ENCODE measurements at regions not wholly inside any gene's neighbourhood (a gene's known extent, or its start where the extent isn't known, plus 50 kb on each side); places are given as distances from the start of the nearest gene placed in this dataset.

DNA sequence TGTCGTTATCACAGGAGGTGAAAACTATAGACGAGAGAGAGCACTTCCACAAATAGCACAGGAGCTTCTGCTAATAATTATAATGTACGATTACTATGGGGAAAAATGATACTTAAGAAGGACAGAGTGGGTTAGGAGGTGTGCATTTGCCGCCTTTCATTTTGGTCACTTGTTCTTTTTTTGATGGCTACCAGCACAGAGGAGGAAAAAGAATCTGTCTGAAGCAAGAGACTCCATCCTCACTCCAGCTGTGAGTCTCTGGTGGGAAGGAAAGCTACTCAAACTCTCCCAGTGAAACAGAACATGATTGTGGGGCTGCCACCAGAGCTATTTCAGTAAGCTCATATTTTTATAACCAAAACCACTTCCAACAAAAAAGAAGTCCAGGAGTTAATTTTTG, 270.4 kb upstream of the TMEM161B start:
- H3K79me2 ChIP-seq (ENCODE audit: insufficient read depth, low read length), result no peaks in the 10 kb centered on the region
- TF ChIP-seq, protein P1, sequence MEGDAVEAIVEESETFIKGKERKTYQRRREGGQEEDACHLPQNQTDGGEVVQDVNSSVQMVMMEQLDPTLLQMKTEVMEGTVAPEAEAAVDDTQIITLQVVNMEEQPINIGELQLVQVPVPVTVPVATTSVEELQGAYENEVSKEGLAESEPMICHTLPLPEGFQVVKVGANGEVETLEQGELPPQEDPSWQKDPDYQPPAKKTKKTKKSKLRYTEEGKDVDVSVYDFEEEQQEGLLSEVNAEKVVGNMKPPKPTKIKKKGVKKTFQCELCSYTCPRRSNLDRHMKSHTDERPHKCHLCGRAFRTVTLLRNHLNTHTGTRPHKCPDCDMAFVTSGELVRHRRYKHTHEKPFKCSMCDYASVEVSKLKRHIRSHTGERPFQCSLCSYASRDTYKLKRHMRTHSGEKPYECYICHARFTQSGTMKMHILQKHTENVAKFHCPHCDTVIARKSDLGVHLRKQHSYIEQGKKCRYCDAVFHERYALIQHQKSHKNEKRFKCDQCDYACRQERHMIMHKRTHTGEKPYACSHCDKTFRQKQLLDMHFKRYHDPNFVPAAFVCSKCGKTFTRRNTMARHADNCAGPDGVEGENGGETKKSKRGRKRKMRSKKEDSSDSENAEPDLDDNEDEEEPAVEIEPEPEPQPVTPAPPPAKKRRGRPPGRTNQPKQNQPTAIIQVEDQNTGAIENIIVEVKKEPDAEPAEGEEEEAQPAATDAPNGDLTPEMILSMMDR (IDR thresholded peaks at IDR 0.05; ENCODE audit: low read length), result no peak
- no peak for TF ChIP-seq EZH2 (IDR thresholded peaks at IDR 0.05; ENCODE audit: borderline replicate concordance, low read length)
- no peaks in the 10 kb centered on the region for H3K9me3 ChIP-seq (ENCODE audit: low read length)
- H3K36me3 ChIP-seq (ENCODE audit: insufficient read depth, low read length), result no peaks in the 10 kb centered on the region
- no peaks in the 10 kb centered on the region for H3K9me2 ChIP-seq (ENCODE audit: low read depth, low read length)
- H3F3A ChIP-seq (ENCODE audit: insufficient read depth, low read length), result no peaks in the 10 kb centered on the region
- no peak overlapping the region for H3K9ac ChIP-seq (ENCODE audit: low read length)
- H2AFZ ChIP-seq (ENCODE audit: low read length), result no peak overlapping the region
- no peak overlapping the region for H3K4me2 ChIP-seq (ENCODE audit: low read length)
- H3K4me3 ChIP-seq (ENCODE audit: low read depth, low read length, poor library complexity, severe bottlenecking), result no peak overlapping the region
- no peaks in the 10 kb centered on the region for H4K20me1 ChIP-seq (ENCODE audit: insufficient read depth, low read length)
- H3K27ac ChIP-seq (ENCODE audit: low read depth, low read length, poor library complexity, severe bottlenecking), result no peak overlapping the region
- H3K27me3 ChIP-seq (ENCODE audit: insufficient read depth, low read length), result no peaks in the 10 kb centered on the region
- H3K4me1 ChIP-seq (ENCODE audit: insufficient read depth, low read length, severe bottlenecking), result no peaks in the 10 kb centered on the region

DNA sequence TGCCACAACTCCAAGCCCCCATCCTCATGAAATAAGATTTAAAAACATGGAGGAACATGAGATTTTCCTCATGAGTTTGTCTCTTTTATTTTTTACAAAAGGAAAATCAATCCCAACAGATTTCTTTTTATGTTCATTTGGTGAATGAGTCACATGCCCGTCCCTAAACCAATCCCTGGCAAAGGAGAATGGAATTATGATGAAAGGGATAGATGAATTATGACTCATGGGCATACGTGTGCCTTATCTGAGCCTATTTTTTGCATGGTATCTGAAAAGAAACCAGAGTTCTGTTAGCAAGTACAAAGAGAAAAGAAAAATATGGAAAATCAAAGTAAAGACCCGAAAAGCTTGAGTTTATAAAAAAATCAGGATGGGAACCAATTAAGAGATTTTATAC, 267.5 kb upstream of the TMEM161B start:
- no peak overlapping the region for H2AFZ ChIP-seq (ENCODE audit: low read length)
- TF ChIP-seq, protein P1 (IDR thresholded peaks at IDR 0.05; ENCODE audit: low read length), result no peak
- TF ChIP-seq EZH2 (IDR thresholded peaks at IDR 0.05; ENCODE audit: borderline replicate concordance, low read length), result no peak
- H3K79me2 ChIP-seq (ENCODE audit: insufficient read depth, low read length), result no peaks in the 10 kb centered on the region
- H4K20me1 ChIP-seq (ENCODE audit: insufficient read depth, low read length), result no peaks in the 10 kb centered on the region
- H3K36me3 ChIP-seq (ENCODE audit: insufficient read depth, low read length), result no peaks in the 10 kb centered on the region
- no peak overlapping the region for H3K4me3 ChIP-seq (ENCODE audit: low read depth, low read length, poor library complexity, severe bottlenecking)
- H3K4me1 ChIP-seq (ENCODE audit: insufficient read depth, low read length, severe bottlenecking), result no peaks in the 10 kb centered on the region
- H3K9ac ChIP-seq (ENCODE audit: low read length), result no peak overlapping the region
- H3F3A ChIP-seq (ENCODE audit: insufficient read depth, low read length), result no peaks in the 10 kb centered on the region
- no peaks in the 10 kb centered on the region for H3K9me3 ChIP-seq (ENCODE audit: low read length)
- H3K27me3 ChIP-seq (ENCODE audit: insufficient read depth, low read length), result no peaks in the 10 kb centered on the region
- no peak overlapping the region for H3K27ac ChIP-seq (ENCODE audit: low read depth, low read length, poor library complexity, severe bottlenecking)
- no peaks in the 10 kb centered on the region for H3K9me2 ChIP-seq (ENCODE audit: low read depth, low read length)
- H3K4me2 ChIP-seq (ENCODE audit: low read length), result no peak overlapping the region

DNA sequence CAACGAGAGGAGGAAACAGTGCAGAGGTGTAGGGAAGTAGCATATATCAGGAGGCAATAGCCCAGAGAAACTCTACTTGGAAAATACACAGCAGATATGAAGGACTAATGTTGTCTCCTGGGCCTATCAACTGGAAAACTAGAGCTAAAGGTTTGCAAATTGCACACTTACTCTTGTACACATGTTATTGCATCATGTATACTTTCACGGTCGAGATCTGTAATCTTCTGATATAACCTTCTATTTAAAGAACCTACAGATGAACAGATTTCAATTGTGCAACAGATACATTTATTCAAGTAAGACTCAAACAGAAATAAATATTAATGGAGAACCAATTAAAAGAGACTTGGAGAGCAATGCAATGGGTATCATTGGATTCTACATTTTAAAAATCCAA, 256.3 kb upstream of the TMEM161B start:
- TF ChIP-seq, protein P1 (IDR thresholded peaks at IDR 0.05; ENCODE audit: low read length), result no peak
- TF ChIP-seq EZH2 (IDR thresholded peaks at IDR 0.05; ENCODE audit: borderline replicate concordance, low read length), result no peak
- Histone ChIP-seq H3F3A (ENCODE audit: insufficient read depth, low read length) (no peaks in the 10 kb centered on the region; the same call in 1 of the 2 replicates), H3K9me2 (ENCODE audit: low read depth, low read length) (no peaks in the 10 kb centered on the region), H3K9me3 (ENCODE audit: low read length) (no peaks in the 10 kb centered on the region), H2AFZ (ENCODE audit: low read length) (no peak overlapping the region), H3K36me3 (ENCODE audit: insufficient read depth, low read length) (no peaks in the 10 kb centered on the region), H3K4me2 (ENCODE audit: low read length) (no peak overlapping the region), H3K4me1 (ENCODE audit: insufficient read depth, low read length, severe bottlenecking) (no peaks in the 10 kb centered on the region), H3K27ac (ENCODE audit: low read depth, low read length, poor library complexity, severe bottlenecking) (no peak overlapping the region), H3K4me3 (ENCODE audit: low read depth, low read length, poor library complexity, severe bottlenecking) (no peak overlapping the region), H3K27me3 (ENCODE audit: insufficient read depth, low read length) (no peaks in the 10 kb centered on the region), H4K20me1 (ENCODE audit: insufficient read depth, low read length) (no peaks in the 10 kb centered on the region), H3K79me2 (ENCODE audit: insufficient read depth, low read length) (no peaks in the 10 kb centered on the region), H3K9ac (ENCODE audit: low read length) (no peak overlapping the region)

Data from OCI-LY1 (cell line).